ENCODE measurements at regions not wholly inside any gene's neighbourhood (a gene's known extent, or its start where the extent isn't known, plus 50 kb on each side); places are given as distances from the start of the nearest gene placed in this dataset.

GRCh38 chr2:20539776-20540586 lies 93.1 kb downstream of the RHOB start:
- DNase-seq (ENCODE audit: low read depth in 4 of 4, low spot score in 1 of 4) = no peak

- no peak for DNase-seq (ENCODE audit: low read depth in 4 of 4, low spot score in 1 of 4)
Measured at GRCh38 chr2:20540587-20541293, 93.9 kb downstream of the RHOB start.

GRCh38 chr2:20541294-20541640 lies 94.4 kb downstream of the RHOB start:
- no peak for DNase-seq (ENCODE audit: low read depth in 4 of 4, low spot score in 1 of 4)

- no peak for DNase-seq (ENCODE audit: low read depth in 4 of 4, low spot score in 1 of 4)
Measured at GRCh38 chr2:20541651-20542050, 94.8 kb downstream of the RHOB start.

GRCh38 chr2:20542269-20542668 lies 95.4 kb downstream of the RHOB start:
- no peak for DNase-seq (ENCODE audit: low read depth in 4 of 4, low spot score in 1 of 4)

GRCh38 chr2:20542746-20543468 lies 96.0 kb downstream of the RHOB start:
- no peak for DNase-seq (ENCODE audit: low read depth in 4 of 4, low spot score in 1 of 4)

- no peak for DNase-seq (ENCODE audit: low read depth in 4 of 4, low spot score in 1 of 4)
Measured at GRCh38 chr2:20543469-20544152, 96.7 kb downstream of the RHOB start.

GRCh38 chr2:20544153-20544747 lies 97.4 kb downstream of the RHOB start:
- DNase-seq (ENCODE audit: low read depth in 4 of 4, low spot score in 1 of 4) = no peak

- DNase-seq (ENCODE audit: low read depth in 4 of 4, low spot score in 1 of 4) = no peak
Measured at GRCh38 chr2:20549144-20549543, 101.8 kb downstream of the HS1BP3 start.

GRCh38 chr2:20549691-20550348 lies 101.1 kb downstream of the HS1BP3 start:
- no peak for DNase-seq (ENCODE audit: low read depth in 4 of 4, low spot score in 1 of 4)

GRCh38 chr2:20551260-20551944 lies 99.5 kb downstream of the HS1BP3 start:
- no peak for DNase-seq (ENCODE audit: low read depth in 4 of 4, low spot score in 1 of 4)

- DNase-seq (ENCODE audit: low read depth in 4 of 4, low spot score in 1 of 4) = no peak
Measured at GRCh38 chr2:20551945-20552328, 99.0 kb downstream of the HS1BP3 start.

- DNase-seq (ENCODE audit: low read depth in 4 of 4, low spot score in 1 of 4) = no peak
Measured at GRCh38 chr2:20552847-20553246, 98.1 kb downstream of the HS1BP3 start.

GRCh38 chr2:20553580-20553979 lies 97.3 kb downstream of the HS1BP3 start:
- DNase-seq (ENCODE audit: low read depth in 4 of 4, low spot score in 1 of 4) = no peak

GRCh38 chr2:20555954-20556353 lies 94.9 kb downstream of the HS1BP3 start:
- no peak for DNase-seq (ENCODE audit: low read depth in 4 of 4, low spot score in 1 of 4)

- DNase-seq (ENCODE audit: low read depth in 4 of 4, low spot score in 1 of 4) = no peak
Measured at GRCh38 chr2:20556756-20557155, 94.1 kb downstream of the HS1BP3 start.

- no peak for DNase-seq (ENCODE audit: low read depth in 4 of 4, low spot score in 1 of 4)
Measured at GRCh38 chr2:20557226-20557625, 93.7 kb downstream of the HS1BP3 start.

GRCh38 chr2:20557635-20558034 lies 93.3 kb downstream of the HS1BP3 start:
- DNase-seq (ENCODE audit: low read depth in 4 of 4, low spot score in 1 of 4) = no peak

- DNase-seq (ENCODE audit: low read depth in 4 of 4, low spot score in 1 of 4) = no peak
Measured at GRCh38 chr2:20558391-20559150, 92.3 kb downstream of the HS1BP3 start.
